ENCODE measurements at regions not wholly inside any gene's neighbourhood (a gene's known extent, or its start where the extent isn't known, plus 50 kb on each side); places are given as distances from the start of the nearest gene placed in this dataset.

DNA sequence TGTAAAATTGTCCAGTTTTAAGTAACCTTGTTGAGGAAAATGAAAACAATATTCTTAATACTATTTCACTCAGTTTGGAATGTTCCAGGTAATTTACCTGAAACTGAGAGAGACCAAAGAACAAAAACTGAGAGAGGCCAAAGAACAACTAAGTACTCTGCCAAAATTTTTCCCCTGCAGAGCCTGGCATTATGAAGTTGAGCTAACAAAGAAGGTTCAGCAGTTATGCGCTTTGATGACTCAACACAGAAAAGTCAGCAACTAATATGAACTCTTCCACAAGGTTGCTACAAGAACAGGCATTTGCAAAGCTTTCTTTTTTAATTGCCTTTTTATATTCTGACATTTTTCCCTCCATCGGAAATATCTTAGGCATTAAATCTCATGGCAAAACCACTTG lies 270.9 kb downstream of the CHRM3 start:
- FAIRE-seq (no peak), ATAC-seq (no peak), DNase-seq (ENCODE audit: low read depth in 1 of 2, low spot score in 1 of 2) (no peak)
- H3K27ac ChIP-seq = no peak overlapping the region
- H3K9me3 ChIP-seq = no peaks in the 10 kb centered on the region
- ChIA-PET POLR2A (no interaction called here), CTCF (no interaction called here)
- TF ChIP-seq ZNF302 (CRISPR knock-in tag; IDR thresholded peaks at IDR 0.05) = no peak
- no peak for TF ChIP-seq RARB (CRISPR knock-in tag; IDR thresholded peaks at IDR 0.05)
- no peak for TF ChIP-seq POLR2A (IDR thresholded peaks at IDR 0.05; ENCODE audit: low read length)
- no peak for TF ChIP-seq FOXS1 (CRISPR knock-in tag; IDR thresholded peaks at IDR 0.05)
- TF ChIP-seq SMC3 (IDR thresholded peaks at IDR 0.05) = no peak
- TF ChIP-seq, protein P1, sequence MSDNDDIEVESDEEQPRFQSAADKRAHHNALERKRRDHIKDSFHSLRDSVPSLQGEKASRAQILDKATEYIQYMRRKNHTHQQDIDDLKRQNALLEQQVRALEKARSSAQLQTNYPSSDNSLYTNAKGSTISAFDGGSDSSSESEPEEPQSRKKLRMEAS (IDR thresholded peaks at IDR 0.05) = no peak
- TF ChIP-seq, protein P2, sequence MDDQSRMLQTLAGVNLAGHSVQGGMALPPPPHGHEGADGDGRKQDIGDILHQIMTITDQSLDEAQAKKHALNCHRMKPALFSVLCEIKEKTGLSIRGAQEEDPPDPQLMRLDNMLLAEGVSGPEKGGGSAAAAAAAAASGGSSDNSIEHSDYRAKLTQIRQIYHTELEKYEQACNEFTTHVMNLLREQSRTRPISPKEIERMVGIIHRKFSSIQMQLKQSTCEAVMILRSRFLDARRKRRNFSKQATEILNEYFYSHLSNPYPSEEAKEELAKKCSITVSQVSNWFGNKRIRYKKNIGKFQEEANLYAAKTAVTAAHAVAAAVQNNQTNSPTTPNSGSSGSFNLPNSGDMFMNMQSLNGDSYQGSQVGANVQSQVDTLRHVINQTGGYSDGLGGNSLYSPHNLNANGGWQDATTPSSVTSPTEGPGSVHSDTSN (IDR thresholded peaks at IDR 0.05) = no peak
- TF ChIP-seq, protein P3, sequence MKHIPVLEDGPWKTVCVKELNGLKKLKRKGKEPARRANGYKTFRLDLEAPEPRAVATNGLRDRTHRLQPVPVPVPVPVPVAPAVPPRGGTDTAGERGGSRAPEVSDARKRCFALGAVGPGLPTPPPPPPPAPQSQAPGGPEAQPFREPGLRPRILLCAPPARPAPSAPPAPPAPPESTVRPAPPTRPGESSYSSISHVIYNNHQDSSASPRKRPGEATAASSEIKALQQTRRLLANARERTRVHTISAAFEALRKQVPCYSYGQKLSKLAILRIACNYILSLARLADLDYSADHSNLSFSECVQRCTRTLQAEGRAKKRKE (CRISPR knock-in tag; IDR thresholded peaks at IDR 0.05; ENCODE audit: low read depth) = no peak
- TF ChIP-seq, protein P4, sequence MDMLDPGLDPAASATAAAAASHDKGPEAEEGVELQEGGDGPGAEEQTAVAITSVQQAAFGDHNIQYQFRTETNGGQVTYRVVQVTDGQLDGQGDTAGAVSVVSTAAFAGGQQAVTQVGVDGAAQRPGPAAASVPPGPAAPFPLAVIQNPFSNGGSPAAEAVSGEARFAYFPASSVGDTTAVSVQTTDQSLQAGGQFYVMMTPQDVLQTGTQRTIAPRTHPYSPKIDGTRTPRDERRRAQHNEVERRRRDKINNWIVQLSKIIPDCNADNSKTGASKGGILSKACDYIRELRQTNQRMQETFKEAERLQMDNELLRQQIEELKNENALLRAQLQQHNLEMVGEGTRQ (IDR thresholded peaks at IDR 0.05) = no peak
- TF ChIP-seq, protein P5, sequence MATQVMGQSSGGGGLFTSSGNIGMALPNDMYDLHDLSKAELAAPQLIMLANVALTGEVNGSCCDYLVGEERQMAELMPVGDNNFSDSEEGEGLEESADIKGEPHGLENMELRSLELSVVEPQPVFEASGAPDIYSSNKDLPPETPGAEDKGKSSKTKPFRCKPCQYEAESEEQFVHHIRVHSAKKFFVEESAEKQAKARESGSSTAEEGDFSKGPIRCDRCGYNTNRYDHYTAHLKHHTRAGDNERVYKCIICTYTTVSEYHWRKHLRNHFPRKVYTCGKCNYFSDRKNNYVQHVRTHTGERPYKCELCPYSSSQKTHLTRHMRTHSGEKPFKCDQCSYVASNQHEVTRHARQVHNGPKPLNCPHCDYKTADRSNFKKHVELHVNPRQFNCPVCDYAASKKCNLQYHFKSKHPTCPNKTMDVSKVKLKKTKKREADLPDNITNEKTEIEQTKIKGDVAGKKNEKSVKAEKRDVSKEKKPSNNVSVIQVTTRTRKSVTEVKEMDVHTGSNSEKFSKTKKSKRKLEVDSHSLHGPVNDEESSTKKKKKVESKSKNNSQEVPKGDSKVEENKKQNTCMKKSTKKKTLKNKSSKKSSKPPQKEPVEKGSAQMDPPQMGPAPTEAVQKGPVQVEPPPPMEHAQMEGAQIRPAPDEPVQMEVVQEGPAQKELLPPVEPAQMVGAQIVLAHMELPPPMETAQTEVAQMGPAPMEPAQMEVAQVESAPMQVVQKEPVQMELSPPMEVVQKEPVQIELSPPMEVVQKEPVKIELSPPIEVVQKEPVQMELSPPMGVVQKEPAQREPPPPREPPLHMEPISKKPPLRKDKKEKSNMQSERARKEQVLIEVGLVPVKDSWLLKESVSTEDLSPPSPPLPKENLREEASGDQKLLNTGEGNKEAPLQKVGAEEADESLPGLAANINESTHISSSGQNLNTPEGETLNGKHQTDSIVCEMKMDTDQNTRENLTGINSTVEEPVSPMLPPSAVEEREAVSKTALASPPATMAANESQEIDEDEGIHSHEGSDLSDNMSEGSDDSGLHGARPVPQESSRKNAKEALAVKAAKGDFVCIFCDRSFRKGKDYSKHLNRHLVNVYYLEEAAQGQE (IDR thresholded peaks at IDR 0.05) = no peak
- no peak for TF ChIP-seq ZC3H11A (IDR thresholded peaks at IDR 0.05)
- no peak for TF ChIP-seq EHMT2 (IDR thresholded peaks at IDR 0.05; ENCODE audit: low read depth)
- no peak for TF ChIP-seq FOSB (CRISPR knock-in tag; IDR thresholded peaks at IDR 0.05)
- TF ChIP-seq CHD2 (IDR thresholded peaks at IDR 0.05; ENCODE audit: low read length, partially characterized antibody) = no peak
- TF ChIP-seq CHD4 (IDR thresholded peaks at IDR 0.05; ENCODE audit: borderline replicate concordance) = no peak
- TF ChIP-seq MAZ (IDR thresholded peaks at IDR 0.05; ENCODE audit: borderline replicate concordance, low read depth, low read length) = no peak
- TF ChIP-seq JUN (IDR thresholded peaks at IDR 0.05) = no peak
- no peak for TF ChIP-seq JUNB (IDR thresholded peaks at IDR 0.05)
- no peak for TF ChIP-seq CBX8 (IDR thresholded peaks at IDR 0.05)
- TF ChIP-seq RNF2 (IDR thresholded peaks at IDR 0.05; ENCODE audit: borderline replicate concordance, low read depth) = no peak
- WGBS (ENCODE audit: missing lambda C conversion rate) = 62% methylated on average over 2 of the region's 2 CpGs
- no peak overlapping the region for H3K4me3 ChIP-seq
- no peaks in the 10 kb centered on the region for H3K4me1 ChIP-seq
- no peak overlapping the region for H3K4me2 ChIP-seq

DNA sequence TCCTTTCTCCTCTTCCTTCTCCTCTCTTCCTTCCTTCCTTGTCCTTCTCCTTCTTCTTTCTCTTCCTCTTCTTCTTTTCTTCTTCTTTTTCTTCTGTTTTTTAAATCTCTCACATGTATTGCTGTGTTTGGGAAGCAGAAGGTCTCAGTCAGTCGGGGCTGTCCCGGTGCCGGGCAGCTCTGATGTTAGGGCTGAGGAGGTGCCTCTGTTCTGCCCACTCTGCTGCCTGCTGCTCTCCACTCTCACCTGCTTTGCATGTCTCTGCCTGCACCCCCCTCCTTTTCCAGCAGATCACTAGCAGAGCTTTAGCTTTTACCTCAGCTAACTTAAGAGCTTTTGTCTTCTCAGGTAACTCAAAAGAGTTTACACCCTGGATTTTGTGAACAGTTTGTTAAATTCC lies 276.6 kb downstream of the CHRM3 start:
- Histone ChIP-seq H3K4me1 (no peaks in the 10 kb centered on the region), H3K9me3 (no peaks in the 10 kb centered on the region), H3K4me2 (no peak overlapping the region), H3K4me3 (no peak overlapping the region), H3K27ac (no peak overlapping the region)
- ChIA-PET POLR2A (no interaction called here), CTCF (interaction anchor here (1.0 kb wide), 1 partner anchor 13 kb away, joined by 3 read pairs; no protein-coding TSS in a partner anchor)
- DNase-seq (ENCODE audit: low read depth in 1 of 2, low spot score in 1 of 2) (no peak), FAIRE-seq (no peak), ATAC-seq (no peak)
- WGBS (ENCODE audit: missing lambda C conversion rate) = 50% methylated on average over 3 of the region's 3 CpGs
- no peak for TF ChIP-seq CBX2 (IDR thresholded peaks at IDR 0.05; ENCODE audit: borderline replicate concordance, low read depth)
- no peak for TF ChIP-seq HDAC2 (IDR thresholded peaks at IDR 0.05)
- TF ChIP-seq EP300 (IDR thresholded peaks at IDR 0.05) = no peak
- no peak for TF ChIP-seq TFCP2L1 (CRISPR knock-in tag; IDR thresholded peaks at IDR 0.05)
- TF ChIP-seq, protein P2 (IDR thresholded peaks at IDR 0.05) = no peak
- TF ChIP-seq, protein P6, sequence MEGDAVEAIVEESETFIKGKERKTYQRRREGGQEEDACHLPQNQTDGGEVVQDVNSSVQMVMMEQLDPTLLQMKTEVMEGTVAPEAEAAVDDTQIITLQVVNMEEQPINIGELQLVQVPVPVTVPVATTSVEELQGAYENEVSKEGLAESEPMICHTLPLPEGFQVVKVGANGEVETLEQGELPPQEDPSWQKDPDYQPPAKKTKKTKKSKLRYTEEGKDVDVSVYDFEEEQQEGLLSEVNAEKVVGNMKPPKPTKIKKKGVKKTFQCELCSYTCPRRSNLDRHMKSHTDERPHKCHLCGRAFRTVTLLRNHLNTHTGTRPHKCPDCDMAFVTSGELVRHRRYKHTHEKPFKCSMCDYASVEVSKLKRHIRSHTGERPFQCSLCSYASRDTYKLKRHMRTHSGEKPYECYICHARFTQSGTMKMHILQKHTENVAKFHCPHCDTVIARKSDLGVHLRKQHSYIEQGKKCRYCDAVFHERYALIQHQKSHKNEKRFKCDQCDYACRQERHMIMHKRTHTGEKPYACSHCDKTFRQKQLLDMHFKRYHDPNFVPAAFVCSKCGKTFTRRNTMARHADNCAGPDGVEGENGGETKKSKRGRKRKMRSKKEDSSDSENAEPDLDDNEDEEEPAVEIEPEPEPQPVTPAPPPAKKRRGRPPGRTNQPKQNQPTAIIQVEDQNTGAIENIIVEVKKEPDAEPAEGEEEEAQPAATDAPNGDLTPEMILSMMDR (IDR thresholded peaks at IDR 0.05) = no peak
- TF ChIP-seq, protein P7, sequence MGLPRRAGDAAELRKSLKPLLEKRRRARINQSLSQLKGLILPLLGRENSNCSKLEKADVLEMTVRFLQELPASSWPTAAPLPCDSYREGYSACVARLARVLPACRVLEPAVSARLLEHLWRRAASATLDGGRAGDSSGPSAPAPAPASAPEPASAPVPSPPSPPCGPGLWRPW (IDR thresholded peaks at IDR 0.05) = no peak
- TF ChIP-seq POLR2A (IDR thresholded peaks at IDR 0.05; ENCODE audit: low read length) = no peak
- TF ChIP-seq, protein P4 (IDR thresholded peaks at IDR 0.05) = no peak
- TF ChIP-seq CHD4 (IDR thresholded peaks at IDR 0.05; ENCODE audit: borderline replicate concordance) = no peak
- no peak for TF ChIP-seq HOXB5 (CRISPR knock-in tag; IDR thresholded peaks at IDR 0.05)
- TF ChIP-seq NFE2L2 (conservative IDR thresholded peaks at IDR 0.05; ENCODE audit: low read length) = no peak
- no peak for TF ChIP-seq SMC3 (IDR thresholded peaks at IDR 0.05)
- no peak for TF ChIP-seq ESRRA (IDR thresholded peaks at IDR 0.05; ENCODE audit: borderline replicate concordance, low read length)

All from A549 (cell line).